Endothelial cell of umbilical vein (primary cell): ENCODE measurements at regions not wholly inside any gene's neighbourhood (a gene's known extent, or its start where the extent isn't known, plus 50 kb on each side); places are given as distances from the start of the nearest gene placed in this dataset.

ENCODE experiments used
- BruUV-seq: library from RNA; stranded (reverse); fragments of 400-500 nt; replicated peaks from 2 replicates; lab custom pipeline; 2021; lab: Mats Ljungman, UMichigan
- CTCF ChIA-PET: fragments of 300-600, 350-600 bp; sonication (Branson Sonifier 250); formaldehyde crosslinking; loops from one replicate; lab custom pipeline; 2021; ENCODE audit warnings: antibody characterized with exemption, inconsistent platforms; lab: Charles Lee
- POLR2A ChIA-PET: fragments of 300-600, 350-600 bp; sonication (Branson Sonifier 250); formaldehyde crosslinking; loops from one replicate; lab custom pipeline; 2021; ENCODE audit warnings: antibody characterized with exemption, inconsistent platforms; lab: Charles Lee
- DNase-seq: peaks from one replicate; pipeline ENCODE4 v3.0.0-alpha.2; 2011; ENCODE audit warnings: low read depth, low spot score
- FAIRE-seq: peaks from 2 replicates; lab custom pipeline; 2011; peaks lifted over from hg19 to GRCh38; lab: Jason Lieb, UNC
- H2AFZ ChIP-seq: 2 replicates; pipeline ENCODE4 v1.6.0; 2012; ENCODE audit warnings: low read depth, low read length, control low read depth, inconsistent platforms
- H3K27ac ChIP-seq: 2 replicates; pipeline ENCODE4 v1.5.1; 2011; ENCODE audit warnings: low read depth, mild to moderate bottlenecking, control low read depth, low read length, moderate library complexity; ENCODE audit not compliant: insufficient read depth
- H3K27me3 ChIP-seq, 2 experiments: 2 replicates each; pipeline versions ENCODE4 v1.6.0 to v1.6.1; 2011; ENCODE audit warnings: low read length in 2 of 2, mixed read lengths in 1 of 2; ENCODE audit not compliant: control insufficient read depth in 2 of 2, insufficient read depth in 2 of 2
- H3K36me3 ChIP-seq, 2 experiments: 2 replicates in 1 of 2; 3 replicates in 1 of 2; pipeline ENCODE4 v1.5.1; 2011; ENCODE audit warnings: low read length in 2 of 2, mild to moderate bottlenecking in 1 of 2, moderate library complexity in 1 of 2; ENCODE audit not compliant: control insufficient read depth in 2 of 2, insufficient read depth in 2 of 2; ENCODE audit errors: extremely low read depth in 1 of 2
- H3K4me1 ChIP-seq: 3 replicates; pipeline ENCODE4 v1.5.1; 2011; ENCODE audit warnings: mild to moderate bottlenecking, low read length; ENCODE audit not compliant: control insufficient read depth, insufficient read depth; ENCODE audit errors: extremely low read depth
- H3K4me2 ChIP-seq: 2 replicates; pipeline ENCODE4 v1.6.1; 2011; ENCODE audit warnings: low read length, control low read depth, mixed read lengths; ENCODE audit not compliant: insufficient read depth
- H3K4me3 ChIP-seq, 3 experiments: fragments of 200-600 bp in 1 of 3; sonication (generic), shearing (Covaris generic) in 1 of 3; replicated peaks in 1 of 3; 2 replicates each; pipeline ENCODE4 v1.5.1; 2011 to 2016; ENCODE audit warnings: control low read depth in 3 of 3, low read length in 3 of 3, mild to moderate bottlenecking in 2 of 3, inconsistent platforms in 1 of 3, low read depth in 1 of 3, moderate library complexity in 1 of 3; ENCODE audit not compliant: insufficient read depth in 1 of 3
- H3K79me2 ChIP-seq: 2 replicates; pipeline ENCODE4 v1.6.0; 2012; ENCODE audit warnings: low read length, inconsistent platforms; ENCODE audit not compliant: control insufficient read depth, insufficient read depth
- H3K9ac ChIP-seq: replicated peaks from 2 replicates; pipeline ENCODE3; 2011; ENCODE audit warnings: low read length, control low read depth; ENCODE audit not compliant: insufficient read depth; ENCODE audit errors: extremely low read depth
- H3K9me1 ChIP-seq: replicated peaks from 3 replicates; pipeline ENCODE4 v1.6.0; 2011; ENCODE audit warnings: mild to moderate bottlenecking, low read length; ENCODE audit not compliant: control insufficient read depth, insufficient read depth; ENCODE audit errors: extremely low read depth
- H3K9me3 ChIP-seq: replicated peaks from 2 replicates; pipeline ENCODE4 v1.5.1; 2012; ENCODE audit warnings: low read length, inconsistent platforms; ENCODE audit not compliant: control insufficient read depth, insufficient read depth
- H4K20me1 ChIP-seq: replicated peaks from 2 replicates; pipeline ENCODE3; 2011; ENCODE audit warnings: mild to moderate bottlenecking, low read length; ENCODE audit not compliant: control insufficient read depth, insufficient read depth; ENCODE audit errors: extremely low read depth
- EZH2 ChIP-seq: IDR thresholded peaks from 2 replicates; pipeline ENCODE4 v1.6.1; 2012; ENCODE audit warnings: borderline replicate concordance, low read depth, mild to moderate bottlenecking, moderate library complexity, low read length, inconsistent platforms; ENCODE audit not compliant: severe bottlenecking
- FOS ChIP-seq: IDR thresholded peaks from 2 replicates; pipeline ENCODE4 v1.6.1; 2011; ENCODE audit warnings: mild to moderate bottlenecking, low read length, moderate library complexity, borderline replicate concordance; ENCODE audit not compliant: insufficient read depth
- GATA2 ChIP-seq: IDR thresholded peaks from 2 replicates; pipeline ENCODE4 v1.7.0; 2011; ENCODE audit warnings: low read depth, mild to moderate bottlenecking, moderate library complexity, mixed read lengths, low read length; ENCODE audit not compliant: insufficient read length, insufficient read depth
- JUN ChIP-seq: IDR thresholded peaks from 2 replicates; pipeline ENCODE4 v1.6.1; 2011; ENCODE audit warnings: borderline replicate concordance, low read depth; ENCODE audit not compliant: insufficient read length, insufficient read depth
- MYC ChIP-seq: IDR thresholded peaks from one replicate; pipeline ENCODE4 v1.6.1; 2011; ENCODE audit warnings: mild to moderate bottlenecking, low read depth, low read length
- POLR2A ChIP-seq: IDR thresholded peaks from 2 replicates; pipeline ENCODE4 v1.6.1; 2012; ENCODE audit warnings: low read depth, mild to moderate bottlenecking, control low read depth, low read length
- POLR2AphosphoS5 ChIP-seq: IDR thresholded peaks from 2 replicates; pipeline ENCODE4 v1.6.1; 2012; ENCODE audit warnings: low read depth, mild to moderate bottlenecking, control low read depth, low read length, moderate library complexity; ENCODE audit not compliant: insufficient read depth
- dilution Hi-C: fragments of 300-500 bp; cut with MboI; formaldehyde crosslinking; loops from one replicate; pipeline ENCODE4 v1.15.0; 2019; ENCODE audit warnings: low sequenced_read_pairs; ENCODE audit not compliant: extremely low pct_ligation_motif_present
- intact Hi-C: fragments of 100-400 bp; cut with micrococcal nuclease; formaldehyde crosslinking; loops from one replicate; pipeline ENCODE4 v1.10.0; 2022
- TF ChIP-seq, protein P1 (sequence below), 2 donors: IDR thresholded peaks; 1 replicate in 1 of 2; 2 replicates in 1 of 2; pipeline ENCODE4 v1.5.1; 2011; ENCODE audit warnings: low read length in 2 of 2, mild to moderate bottlenecking in 2 of 2, moderate library complexity in 2 of 2, control low read depth in 1 of 2, inconsistent platforms in 1 of 2, low read depth in 1 of 2; ENCODE audit not compliant: insufficient read depth in 1 of 2; ENCODE audit errors: extremely low read depth in 1 of 2
- TF ChIP-seq, protein P2 (sequence below): IDR thresholded peaks from 2 replicates; pipeline ENCODE4 v1.6.1; 2011; ENCODE audit not compliant: insufficient read depth, insufficient read length

GRCh38 chr3:137163958-137164357, 206.2 kb downstream of the IL20RB start:
- intact Hi-C loops: no loop called here
- no TSS peak for BruUV-seq
- Histone ChIP-seq H3K9ac (no peak overlapping the region), H3K27me3 (no peaks in the 10 kb centered on the region), H3K79me2 (no peaks in the 10 kb centered on the region), H3K4me2 (no peak overlapping the region), H2AFZ (no peak overlapping the region), H3K9me1 (no peaks in the 10 kb centered on the region), H3K4me3 (no peak overlapping the region), H4K20me1 (no peaks in the 10 kb centered on the region), H3K9me3 (no peaks in the 10 kb centered on the region), H3K36me3 (no peaks in the 10 kb centered on the region), H3K27ac (no peak overlapping the region), H3K4me1 (no peaks in the 10 kb centered on the region)
- DNase-seq: no peak
- ChIA-PET POLR2A (no interaction called here), CTCF (interaction anchor here (2.0 kb wide), 1 partner anchor 10 kb away, joined by 4 read pairs; no protein-coding TSS in a partner anchor)
- dilution Hi-C loops: no loop called here
- TF ChIP-seq POLR2AphosphoS5 (no peak), POLR2A (no peak), FOS (no peak), GATA2 (no peak), EZH2 (no peak), MYC (no peak), JUN (no peak)
- TF ChIP-seq, protein P1, sequence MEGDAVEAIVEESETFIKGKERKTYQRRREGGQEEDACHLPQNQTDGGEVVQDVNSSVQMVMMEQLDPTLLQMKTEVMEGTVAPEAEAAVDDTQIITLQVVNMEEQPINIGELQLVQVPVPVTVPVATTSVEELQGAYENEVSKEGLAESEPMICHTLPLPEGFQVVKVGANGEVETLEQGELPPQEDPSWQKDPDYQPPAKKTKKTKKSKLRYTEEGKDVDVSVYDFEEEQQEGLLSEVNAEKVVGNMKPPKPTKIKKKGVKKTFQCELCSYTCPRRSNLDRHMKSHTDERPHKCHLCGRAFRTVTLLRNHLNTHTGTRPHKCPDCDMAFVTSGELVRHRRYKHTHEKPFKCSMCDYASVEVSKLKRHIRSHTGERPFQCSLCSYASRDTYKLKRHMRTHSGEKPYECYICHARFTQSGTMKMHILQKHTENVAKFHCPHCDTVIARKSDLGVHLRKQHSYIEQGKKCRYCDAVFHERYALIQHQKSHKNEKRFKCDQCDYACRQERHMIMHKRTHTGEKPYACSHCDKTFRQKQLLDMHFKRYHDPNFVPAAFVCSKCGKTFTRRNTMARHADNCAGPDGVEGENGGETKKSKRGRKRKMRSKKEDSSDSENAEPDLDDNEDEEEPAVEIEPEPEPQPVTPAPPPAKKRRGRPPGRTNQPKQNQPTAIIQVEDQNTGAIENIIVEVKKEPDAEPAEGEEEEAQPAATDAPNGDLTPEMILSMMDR (IDR thresholded peaks at IDR 0.05; ENCODE audit: extremely low read depth in 1 of 2, insufficient read depth in 1 of 2, low read depth in 1 of 2, low read length in 2 of 2): no peak
- TF ChIP-seq, protein P2, sequence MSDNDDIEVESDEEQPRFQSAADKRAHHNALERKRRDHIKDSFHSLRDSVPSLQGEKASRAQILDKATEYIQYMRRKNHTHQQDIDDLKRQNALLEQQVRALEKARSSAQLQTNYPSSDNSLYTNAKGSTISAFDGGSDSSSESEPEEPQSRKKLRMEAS: no peak
- no peak for FAIRE-seq
